HL-60 (cell line): ENCODE measurements at regions not wholly inside any gene's neighbourhood (a gene's known extent, or its start where the extent isn't known, plus 50 kb on each side); places are given as distances from the start of the nearest gene placed in this dataset.

Source experiments
- GABPA ChIP-seq: IDR thresholded peaks from 2 replicates; pipeline ENCODE4 v1.6.1; 2012; ENCODE audit warnings: low read depth
- POLR2AphosphoS5 ChIP-seq: IDR thresholded peaks from 2 replicates; pipeline ENCODE4 v1.6.1; 2012; ENCODE audit warnings: low read depth
- TF ChIP-seq, protein P1 (sequence below): IDR thresholded peaks from one replicate; pipeline ENCODE4 v1.5.1; 2011; ENCODE audit warnings: low read length, control low read depth, inconsistent platforms; ENCODE audit not compliant: insufficient read depth

- TF ChIP-seq, protein P1, sequence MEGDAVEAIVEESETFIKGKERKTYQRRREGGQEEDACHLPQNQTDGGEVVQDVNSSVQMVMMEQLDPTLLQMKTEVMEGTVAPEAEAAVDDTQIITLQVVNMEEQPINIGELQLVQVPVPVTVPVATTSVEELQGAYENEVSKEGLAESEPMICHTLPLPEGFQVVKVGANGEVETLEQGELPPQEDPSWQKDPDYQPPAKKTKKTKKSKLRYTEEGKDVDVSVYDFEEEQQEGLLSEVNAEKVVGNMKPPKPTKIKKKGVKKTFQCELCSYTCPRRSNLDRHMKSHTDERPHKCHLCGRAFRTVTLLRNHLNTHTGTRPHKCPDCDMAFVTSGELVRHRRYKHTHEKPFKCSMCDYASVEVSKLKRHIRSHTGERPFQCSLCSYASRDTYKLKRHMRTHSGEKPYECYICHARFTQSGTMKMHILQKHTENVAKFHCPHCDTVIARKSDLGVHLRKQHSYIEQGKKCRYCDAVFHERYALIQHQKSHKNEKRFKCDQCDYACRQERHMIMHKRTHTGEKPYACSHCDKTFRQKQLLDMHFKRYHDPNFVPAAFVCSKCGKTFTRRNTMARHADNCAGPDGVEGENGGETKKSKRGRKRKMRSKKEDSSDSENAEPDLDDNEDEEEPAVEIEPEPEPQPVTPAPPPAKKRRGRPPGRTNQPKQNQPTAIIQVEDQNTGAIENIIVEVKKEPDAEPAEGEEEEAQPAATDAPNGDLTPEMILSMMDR: no peak
- TF ChIP-seq GABPA (no peak), POLR2AphosphoS5 (no peak)
Observed at GRCh38 chr13:99730403-99730802, 229.1 kb downstream of the TM9SF2 start.
